A673 (cell line): ENCODE measurements at regions not wholly inside any gene's neighbourhood (a gene's known extent, or its start where the extent isn't known, plus 50 kb on each side); places are given as distances from the start of the nearest gene placed in this dataset.

ENCODE experiments used
- BruUV-seq: library from RNA; stranded (reverse); fragments of 400-500 nt; replicated peaks from 2 replicates; lab custom pipeline; 2021; lab: Mats Ljungman, UMichigan
- CTCF ChIA-PET: fragments of 300-600 bp; sonication (Branson Sonifier 250); formaldehyde crosslinking; loops from one replicate; lab custom pipeline; 2022; ENCODE audit warnings: antibody characterized with exemption; lab: Charles Lee
- POLR2A ChIA-PET: fragments of 300-600 bp; sonication (Branson Sonifier 250); formaldehyde crosslinking; loops from one replicate; lab custom pipeline; 2022; ENCODE audit warnings: antibody characterized with exemption; ENCODE audit not compliant: low non-redundant PET; lab: Charles Lee
- DNase-seq: peaks from one replicate; pipeline ENCODE4 v3.0.0-alpha.2; 2015; ENCODE audit warnings: low spot score
- H3K27ac ChIP-seq: fragments of 200-600 bp; sonication (generic); 2 replicates; pipeline ENCODE4 v1.5.1; 2016; ENCODE audit warnings: mixed run types, low read depth, mild to moderate bottlenecking, mixed read lengths, antibody characterized with exemption, low read length; ENCODE audit not compliant: poor library complexity, severe bottlenecking
- H3K27me3 ChIP-seq: fragments of 200-600 bp; sonication (generic); replicated peaks from 2 replicates; pipeline ENCODE4 v1.6.1; 2017; ENCODE audit warnings: mixed run types, low read depth, mild to moderate bottlenecking, mixed read lengths, antibody characterized with exemption, low read length; ENCODE audit not compliant: insufficient read depth, poor library complexity
- H3K36me3 ChIP-seq: fragments of 200-600 bp; sonication (generic); 2 replicates; pipeline ENCODE4 v1.6.1; 2016; ENCODE audit warnings: mixed run types, mild to moderate bottlenecking, mixed read lengths, antibody characterized with exemption, low read length; ENCODE audit not compliant: insufficient read depth, poor library complexity, severe bottlenecking
- H3K4me1 ChIP-seq: fragments of 200-600 bp; sonication (generic); 2 replicates; pipeline ENCODE4 v1.6.1; 2017; ENCODE audit warnings: mixed run types, mild to moderate bottlenecking, mixed read lengths, antibody characterized with exemption, low read length; ENCODE audit not compliant: insufficient read depth, poor library complexity, severe bottlenecking
- H3K4me3 ChIP-seq: fragments of 200-600 bp; sonication (generic); 2 replicates; pipeline ENCODE4 v1.5.1; 2016; ENCODE audit warnings: low read depth, mixed run types, mild to moderate bottlenecking, mixed read lengths, low read length; ENCODE audit not compliant: poor library complexity, severe bottlenecking
- H3K9me3 ChIP-seq: fragments of 200-600 bp; sonication (generic); 2 replicates; pipeline ENCODE4 v1.6.1; 2016; ENCODE audit warnings: mixed run types, low read depth, mild to moderate bottlenecking, mixed read lengths, antibody characterized with exemption, low read length; ENCODE audit not compliant: poor library complexity, severe bottlenecking
- CTCF ChIP-seq: fragments of 300-800, 200-600 bp; sonication (generic); conservative IDR thresholded peaks from 2 replicates; pipeline ENCODE4 v1.5.1; 2017; ENCODE audit warnings: low read depth, mild to moderate bottlenecking, antibody characterized with exemption, low read length, moderate library complexity, mixed read lengths
- EZH2 ChIP-seq: fragments of 200-600 bp; sonication (generic); IDR thresholded peaks from 2 replicates; pipeline ENCODE4 v1.6.1; 2017; ENCODE audit warnings: borderline replicate concordance, low read depth, mild to moderate bottlenecking, mixed read lengths, antibody characterized with exemption, low read length; ENCODE audit not compliant: poor library complexity, severe bottlenecking
- intact Hi-C: fragments of 100-400 bp; cut with micrococcal nuclease; formaldehyde crosslinking; loops from one replicate; pipeline ENCODE4 v1.10.0; 2022; ENCODE audit not compliant: unreplicated experiment

DNA sequence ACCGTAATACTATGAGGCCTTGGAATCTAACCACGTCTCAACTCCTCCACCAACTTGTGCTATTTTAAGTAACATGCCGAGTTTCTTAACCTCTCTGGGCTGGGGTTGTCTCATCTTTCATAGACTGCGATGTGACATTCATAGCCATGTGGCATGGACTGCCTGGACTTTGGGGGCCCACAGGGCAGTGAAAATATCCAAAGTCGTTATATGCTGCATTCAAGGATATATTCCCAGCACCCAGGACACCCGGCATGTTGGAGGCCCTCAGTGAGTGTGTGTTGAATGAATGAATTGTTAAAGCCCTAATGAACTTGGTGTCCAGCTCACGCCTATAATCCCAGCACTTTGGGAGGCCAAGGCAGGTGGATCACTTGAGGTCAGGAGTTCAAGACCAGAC, 203.1 kb downstream of the CBLN1 start:
- DNase-seq, result no peak
- BruUV-seq, result no TSS peak
- intact Hi-C loops, result no loop called here
- no peaks in the 10 kb centered on the region for H3K4me1 ChIP-seq
- ChIA-PET POLR2A (no interaction called here), CTCF (no interaction called here)
- no peak for TF ChIP-seq EZH2
- no peak for TF ChIP-seq CTCF
- H3K27me3 ChIP-seq, result no peaks in the 10 kb centered on the region
- H3K4me3 ChIP-seq, result no peak overlapping the region
- H3K9me3 ChIP-seq, result no peaks in the 10 kb centered on the region
- no peaks in the 10 kb centered on the region for H3K36me3 ChIP-seq
- no peak overlapping the region for H3K27ac ChIP-seq

DNA sequence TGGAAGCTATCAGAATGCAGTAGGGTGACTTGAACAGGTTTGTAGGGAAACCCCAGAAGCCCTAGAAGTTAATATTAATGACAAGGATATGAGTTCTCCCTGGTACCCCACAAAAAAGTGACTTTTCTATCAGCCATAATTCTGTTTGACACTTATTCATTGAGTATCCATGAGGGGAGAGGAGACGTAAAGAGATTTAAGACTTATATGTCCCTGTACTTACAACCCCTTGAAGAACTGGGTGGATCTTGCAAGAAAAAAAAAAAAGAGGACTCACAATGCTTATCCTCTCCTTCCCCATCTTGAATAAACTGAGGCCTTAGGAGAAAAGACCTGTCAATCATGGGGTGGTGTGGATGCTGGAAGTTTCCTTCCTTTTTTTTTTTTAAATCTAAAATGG, 203.5 kb downstream of the CBLN1 start:
- Histone ChIP-seq H3K27me3 (no peaks in the 10 kb centered on the region), H3K36me3 (no peaks in the 10 kb centered on the region), H3K27ac (no peak overlapping the region), H3K4me3 (no peak overlapping the region), H3K9me3 (no peaks in the 10 kb centered on the region), H3K4me1 (no peaks in the 10 kb centered on the region)
- no peak for DNase-seq
- intact Hi-C loops, result no loop called here
- no peak for TF ChIP-seq EZH2
- no peak for TF ChIP-seq CTCF
- POLR2A ChIA-PET, result no interaction called here
- CTCF ChIA-PET, result no interaction called here
- no TSS peak for BruUV-seq

- CTCF ChIA-PET, result no interaction called here
- H3K9me3 ChIP-seq, result no peaks in the 10 kb centered on the region
- no peak for DNase-seq
- TF ChIP-seq CTCF, result no peak
- no peak for TF ChIP-seq EZH2
- no peaks in the 10 kb centered on the region for H3K4me1 ChIP-seq
- POLR2A ChIA-PET, result no interaction called here
- no peak overlapping the region for H3K27ac ChIP-seq
- no peaks in the 10 kb centered on the region for H3K27me3 ChIP-seq
- no peaks in the 10 kb centered on the region for H3K36me3 ChIP-seq
- intact Hi-C loops, result no loop called here
- no peak overlapping the region for H3K4me3 ChIP-seq
- BruUV-seq, result no TSS peak
Observed at GRCh38 chr16:49075709-49076108, 205.9 kb downstream of the CBLN1 start.
